ENCODE measurements at regions not wholly inside any gene's neighbourhood (a gene's known extent, or its start where the extent isn't known, plus 50 kb on each side); places are given as distances from the start of the nearest gene placed in this dataset.

GRCh38 chr5:93346301-93346700 lies 234.7 kb downstream of the NR2F1-AS1 start:
- no peak overlapping the region for H3K27ac ChIP-seq

DNA sequence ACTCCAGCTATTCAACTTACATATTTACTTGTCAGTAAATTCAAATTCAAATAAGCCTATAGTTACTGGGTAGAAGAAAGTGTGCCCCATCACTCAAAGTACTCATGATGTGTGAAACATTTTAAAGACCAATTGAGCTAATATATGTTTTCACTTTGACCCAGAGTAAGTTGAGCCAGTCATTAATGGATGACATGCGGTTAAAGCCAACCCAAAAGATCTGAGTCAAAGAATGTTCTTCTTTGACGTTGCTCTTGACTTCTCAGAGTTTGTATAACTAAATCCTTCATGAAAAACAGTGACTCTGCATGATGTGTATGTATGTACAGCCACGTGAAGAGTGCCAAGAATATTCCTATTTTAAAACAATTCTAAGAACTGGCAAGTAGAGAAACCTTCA lies 237.4 kb downstream of the NR2F1-AS1 start:
- H3K27ac ChIP-seq: no peak overlapping the region
- TF ChIP-seq, protein P1, sequence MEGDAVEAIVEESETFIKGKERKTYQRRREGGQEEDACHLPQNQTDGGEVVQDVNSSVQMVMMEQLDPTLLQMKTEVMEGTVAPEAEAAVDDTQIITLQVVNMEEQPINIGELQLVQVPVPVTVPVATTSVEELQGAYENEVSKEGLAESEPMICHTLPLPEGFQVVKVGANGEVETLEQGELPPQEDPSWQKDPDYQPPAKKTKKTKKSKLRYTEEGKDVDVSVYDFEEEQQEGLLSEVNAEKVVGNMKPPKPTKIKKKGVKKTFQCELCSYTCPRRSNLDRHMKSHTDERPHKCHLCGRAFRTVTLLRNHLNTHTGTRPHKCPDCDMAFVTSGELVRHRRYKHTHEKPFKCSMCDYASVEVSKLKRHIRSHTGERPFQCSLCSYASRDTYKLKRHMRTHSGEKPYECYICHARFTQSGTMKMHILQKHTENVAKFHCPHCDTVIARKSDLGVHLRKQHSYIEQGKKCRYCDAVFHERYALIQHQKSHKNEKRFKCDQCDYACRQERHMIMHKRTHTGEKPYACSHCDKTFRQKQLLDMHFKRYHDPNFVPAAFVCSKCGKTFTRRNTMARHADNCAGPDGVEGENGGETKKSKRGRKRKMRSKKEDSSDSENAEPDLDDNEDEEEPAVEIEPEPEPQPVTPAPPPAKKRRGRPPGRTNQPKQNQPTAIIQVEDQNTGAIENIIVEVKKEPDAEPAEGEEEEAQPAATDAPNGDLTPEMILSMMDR (conservative IDR thresholded peaks at IDR 0.05): no peak
- TF ChIP-seq ZFX (IDR thresholded peaks at IDR 0.05): no peak

More at GRCh38 chr5:93346301-93346700, 234.7 kb downstream of the NR2F1-AS1 start:
- TF ChIP-seq ZFX (IDR thresholded peaks at IDR 0.05): no peak
- TF ChIP-seq, protein P1 (conservative IDR thresholded peaks at IDR 0.05): no peak

DNA sequence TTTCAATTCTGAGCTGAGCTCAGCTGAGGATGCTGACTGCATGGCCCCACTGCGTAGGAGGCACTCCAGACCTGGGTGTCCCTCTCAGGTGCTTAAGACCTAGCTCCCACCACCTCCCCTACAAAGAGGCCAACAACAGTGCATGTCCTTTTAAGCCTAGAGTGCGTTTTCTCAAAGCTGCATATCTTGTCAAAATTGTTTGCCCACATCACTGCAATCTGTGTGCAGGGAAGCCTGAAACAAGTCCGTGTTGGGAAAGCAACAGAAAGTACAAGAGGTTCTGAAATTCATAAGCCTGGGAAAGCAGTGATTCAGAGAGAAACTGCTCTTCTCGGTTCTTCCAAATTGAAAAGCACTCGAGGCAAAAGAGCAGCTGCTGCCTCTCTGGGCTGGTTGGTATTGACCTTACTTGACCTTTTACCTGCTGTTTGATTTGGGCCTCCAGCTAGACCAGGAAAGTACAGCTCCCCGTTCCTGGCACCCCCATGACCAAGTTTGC lies 238.4 kb downstream of the NR2F1-AS1 start:
- no peak overlapping the region for H3K27ac ChIP-seq

DNA sequence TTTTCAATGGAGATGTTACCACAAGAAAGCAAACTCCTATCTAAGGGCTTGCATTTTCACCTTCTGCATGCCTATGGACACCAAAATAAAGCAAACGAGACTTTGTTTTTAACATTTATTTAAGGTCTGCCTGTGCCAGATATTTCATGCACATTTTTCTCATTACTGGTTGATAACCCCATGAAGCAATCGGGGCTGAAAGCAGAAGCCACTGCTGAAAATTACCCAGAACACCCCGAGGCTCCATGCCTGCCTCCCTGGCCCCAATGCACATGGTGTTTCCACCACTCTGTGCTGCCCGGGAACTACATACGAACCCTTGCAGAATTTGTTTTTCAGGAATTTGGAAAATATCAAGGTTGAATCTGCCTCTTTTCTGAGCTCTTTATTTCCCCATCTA lies 240.1 kb downstream of the NR2F1-AS1 start:
- no peak overlapping the region for H3K27ac ChIP-seq
- TF ChIP-seq, protein P1 (conservative IDR thresholded peaks at IDR 0.05): no peak
- TF ChIP-seq ZFX (IDR thresholded peaks at IDR 0.05): no peak

More for the DNA sequence above, 238.4 kb downstream of the NR2F1-AS1 start:
- TF ChIP-seq, protein P1 (conservative IDR thresholded peaks at IDR 0.05): no peak
- no peak for TF ChIP-seq ZFX (IDR thresholded peaks at IDR 0.05)

DNA sequence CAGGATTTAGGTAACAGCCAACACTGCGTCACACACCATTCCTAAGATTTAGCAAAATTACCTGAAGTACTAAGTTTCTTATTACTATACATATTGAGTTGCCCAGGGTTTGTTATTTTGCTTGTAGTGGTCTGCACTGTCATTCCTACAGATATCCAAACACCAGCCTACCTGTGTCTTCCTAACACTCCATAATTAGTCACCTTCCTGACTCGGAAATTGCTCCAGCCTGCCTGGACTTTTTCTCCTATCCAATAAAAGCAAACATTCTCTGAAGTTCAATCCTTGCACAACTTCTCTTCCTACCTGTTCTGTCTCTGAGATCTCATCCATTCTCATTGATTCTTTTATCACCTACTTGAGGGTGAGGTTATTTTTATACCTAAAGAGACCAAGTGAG lies 243.9 kb downstream of the NR2F1-AS1 start:
- TF ChIP-seq, protein P1 (conservative IDR thresholded peaks at IDR 0.05): no peak
- no peak for TF ChIP-seq ZFX (IDR thresholded peaks at IDR 0.05)
- H3K27ac ChIP-seq: no peak overlapping the region

- no peak overlapping the region for H3K27ac ChIP-seq
- no peak for TF ChIP-seq ZFX (IDR thresholded peaks at IDR 0.05)
- TF ChIP-seq, protein P1 (conservative IDR thresholded peaks at IDR 0.05): no peak
These were observed 244.5 kb downstream of the NR2F1-AS1 start for GRCh38 chr5:93336330-93337110.

DNA sequence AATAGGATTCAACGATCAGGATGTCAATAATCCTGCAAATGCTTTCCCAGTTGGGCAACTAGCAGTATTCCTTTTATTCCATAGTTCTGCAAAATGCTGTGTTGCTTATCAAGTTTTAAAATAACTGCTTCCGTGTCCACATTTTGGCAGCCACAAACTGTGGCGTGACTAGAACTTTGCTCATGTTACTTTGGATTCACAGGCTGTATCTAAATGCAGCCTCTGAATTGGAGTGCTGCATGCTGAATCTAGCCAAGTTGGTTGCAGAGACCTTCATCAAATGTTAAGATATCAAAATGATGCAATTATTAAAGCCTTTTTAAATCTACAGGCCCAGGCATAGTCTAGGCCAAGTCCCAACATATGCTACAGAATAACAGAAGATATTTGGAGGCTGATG lies 249.2 kb downstream of the NR2F1-AS1 start:
- TF ChIP-seq ZFX (IDR thresholded peaks at IDR 0.05): no peak
- TF ChIP-seq, protein P1 (conservative IDR thresholded peaks at IDR 0.05): no peak
- H3K27ac ChIP-seq: no peak overlapping the region
